ENCODE measurements at regions not wholly inside any gene's neighbourhood (a gene's known extent, or its start where the extent isn't known, plus 50 kb on each side); places are given as distances from the start of the nearest gene placed in this dataset.
"Not testable (repeated sequence)": the region's sequence is repeated elsewhere in the genome, so short reads cannot be mapped to it uniquely, and the experiment has no call there.

- not testable (repeated sequence) for H3K4me1 ChIP-seq (ENCODE audit: insufficient read depth, low read length)
Observed at GRCh38 chr16:88167798-88168556, 214.8 kb upstream of the ZNF469 start.

GRCh38 chr16:88168557-88168949 is 214.2 kb upstream of the ZNF469 start:
- H3K27ac ChIP-seq (ENCODE audit: low read depth, low read length); H3K9ac ChIP-seq (ENCODE audit: low read length); H3K27me3 ChIP-seq (ENCODE audit: control insufficient read depth in 1 of 2, insufficient read depth in 2 of 2, low read length in 2 of 2); H3K4me1 ChIP-seq (ENCODE audit: insufficient read depth, low read length); H3K9me3 ChIP-seq (ENCODE audit: low read length); H3K4me3 ChIP-seq (ENCODE audit: low read depth in 1 of 2, low read length in 2 of 2); H3K36me3 ChIP-seq (ENCODE audit: insufficient read depth, low read length): not testable (repeated sequence)

More at GRCh38 chr16:88167798-88168556, 214.8 kb upstream of the ZNF469 start:
- H3K36me3 ChIP-seq (ENCODE audit: insufficient read depth, low read length); H3K27me3 ChIP-seq (ENCODE audit: control insufficient read depth in 1 of 2, insufficient read depth in 2 of 2, low read length in 2 of 2); H3K9ac ChIP-seq (ENCODE audit: low read length); H3K9me3 ChIP-seq (ENCODE audit: low read length); H3K4me3 ChIP-seq (ENCODE audit: low read depth in 1 of 2, low read length in 2 of 2); H3K27ac ChIP-seq (ENCODE audit: low read depth, low read length): not testable (repeated sequence)

- not testable (repeated sequence) for H3K9me3 ChIP-seq (ENCODE audit: low read length); H3K4me1 ChIP-seq (ENCODE audit: insufficient read depth, low read length); H3K4me3 ChIP-seq (ENCODE audit: low read depth in 1 of 2, low read length in 2 of 2); H3K36me3 ChIP-seq (ENCODE audit: insufficient read depth, low read length); H3K27me3 ChIP-seq (ENCODE audit: control insufficient read depth in 1 of 2, insufficient read depth in 2 of 2, low read length in 2 of 2); H3K9ac ChIP-seq (ENCODE audit: low read length); H3K27ac ChIP-seq (ENCODE audit: low read depth, low read length)
Observed at GRCh38 chr16:88169136-88169830, 213.5 kb upstream of the ZNF469 start.

DNA sequence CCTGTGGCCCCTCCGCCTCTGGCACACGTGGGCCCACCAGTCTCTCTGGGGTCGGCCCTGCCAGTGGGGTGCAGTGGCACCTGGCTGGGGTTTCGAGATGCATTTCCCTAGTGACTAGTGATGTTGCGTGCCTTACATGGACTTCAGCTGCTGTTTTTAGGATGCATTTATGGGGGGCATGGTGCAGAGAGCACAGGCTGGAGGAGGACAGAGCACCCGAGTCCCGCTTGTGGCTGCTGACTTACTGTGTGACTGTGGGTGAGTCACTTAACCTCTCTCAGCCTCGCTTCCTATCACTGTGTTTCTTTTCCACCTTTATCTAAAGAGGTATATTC is 213.0 kb upstream of the ZNF469 start:
- H3K9me3 ChIP-seq (ENCODE audit: low read length); H3K27ac ChIP-seq (ENCODE audit: low read depth, low read length); H3K27me3 ChIP-seq (ENCODE audit: control insufficient read depth in 1 of 2, insufficient read depth in 2 of 2, low read length in 2 of 2); H3K4me3 ChIP-seq (ENCODE audit: low read depth in 1 of 2, low read length in 2 of 2); H3K4me1 ChIP-seq (ENCODE audit: insufficient read depth, low read length); H3K9ac ChIP-seq (ENCODE audit: low read length); H3K36me3 ChIP-seq (ENCODE audit: insufficient read depth, low read length): not testable (repeated sequence)

GRCh38 chr16:88170528-88170991 is 212.2 kb upstream of the ZNF469 start:
- Histone ChIP-seq H3K36me3 (ENCODE audit: insufficient read depth, low read length) (no peaks in the 10 kb centered on the region), H3K4me3 (ENCODE audit: low read depth in 1 of 2, low read length in 2 of 2) (no peak overlapping the region), H3K27ac (ENCODE audit: low read depth, low read length) (no peak overlapping the region), H3K4me1 (ENCODE audit: insufficient read depth, low read length) (no peaks in the 10 kb centered on the region), H3K9ac (ENCODE audit: low read length) (no peak overlapping the region), H3K27me3 (ENCODE audit: control insufficient read depth in 1 of 2, insufficient read depth in 2 of 2, low read length in 2 of 2) (no peaks in the 10 kb centered on the region), H3K9me3 (ENCODE audit: low read length) (no peaks in the 10 kb centered on the region)

DNA sequence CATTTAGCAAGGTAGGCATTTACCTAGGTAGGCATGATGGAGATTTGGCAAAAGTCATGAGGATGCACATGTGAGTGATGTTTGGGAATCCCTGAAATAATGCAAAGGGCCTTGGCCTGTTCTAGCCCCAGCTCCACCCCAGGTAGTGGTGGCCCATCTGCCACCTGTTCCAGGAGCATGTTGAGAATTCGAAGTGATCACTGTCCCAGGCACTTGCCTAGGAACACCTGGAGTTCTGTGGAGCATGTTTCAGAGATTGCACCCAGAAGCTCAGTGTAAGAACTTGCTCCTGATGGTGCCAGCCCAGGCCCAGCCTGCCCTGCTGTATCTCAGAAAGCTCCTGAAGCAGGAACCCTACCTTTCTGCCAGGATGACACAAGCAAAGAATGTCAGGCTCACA is 211.6 kb upstream of the ZNF469 start:
- not testable (repeated sequence) for H3K9me3 ChIP-seq (ENCODE audit: low read length); H3K4me1 ChIP-seq (ENCODE audit: insufficient read depth, low read length); H3K27me3 ChIP-seq (ENCODE audit: control insufficient read depth in 1 of 2, insufficient read depth in 2 of 2, low read length in 2 of 2); H3K4me3 ChIP-seq (ENCODE audit: low read depth in 1 of 2, low read length in 2 of 2); H3K36me3 ChIP-seq (ENCODE audit: insufficient read depth, low read length); H3K27ac ChIP-seq (ENCODE audit: low read depth, low read length); H3K9ac ChIP-seq (ENCODE audit: low read length)

- not testable (repeated sequence) for H3K36me3 ChIP-seq (ENCODE audit: insufficient read depth, low read length); H3K4me3 ChIP-seq (ENCODE audit: low read depth in 1 of 2, low read length in 2 of 2); H3K9me3 ChIP-seq (ENCODE audit: low read length); H3K4me1 ChIP-seq (ENCODE audit: insufficient read depth, low read length); H3K9ac ChIP-seq (ENCODE audit: low read length); H3K27ac ChIP-seq (ENCODE audit: low read depth, low read length); H3K27me3 ChIP-seq (ENCODE audit: control insufficient read depth in 1 of 2, insufficient read depth in 2 of 2, low read length in 2 of 2)
Observed at GRCh38 chr16:88176184-88176583, 206.6 kb upstream of the ZNF469 start.

GRCh38 chr16:88176591-88177180 is 206.1 kb upstream of the ZNF469 start:
- H3K9me3 ChIP-seq (ENCODE audit: low read length); H3K27ac ChIP-seq (ENCODE audit: low read depth, low read length); H3K4me3 ChIP-seq (ENCODE audit: low read depth in 1 of 2, low read length in 2 of 2); H3K27me3 ChIP-seq (ENCODE audit: control insufficient read depth in 1 of 2, insufficient read depth in 2 of 2, low read length in 2 of 2); H3K4me1 ChIP-seq (ENCODE audit: insufficient read depth, low read length); H3K9ac ChIP-seq (ENCODE audit: low read length); H3K36me3 ChIP-seq (ENCODE audit: insufficient read depth, low read length): not testable (repeated sequence)

DNA sequence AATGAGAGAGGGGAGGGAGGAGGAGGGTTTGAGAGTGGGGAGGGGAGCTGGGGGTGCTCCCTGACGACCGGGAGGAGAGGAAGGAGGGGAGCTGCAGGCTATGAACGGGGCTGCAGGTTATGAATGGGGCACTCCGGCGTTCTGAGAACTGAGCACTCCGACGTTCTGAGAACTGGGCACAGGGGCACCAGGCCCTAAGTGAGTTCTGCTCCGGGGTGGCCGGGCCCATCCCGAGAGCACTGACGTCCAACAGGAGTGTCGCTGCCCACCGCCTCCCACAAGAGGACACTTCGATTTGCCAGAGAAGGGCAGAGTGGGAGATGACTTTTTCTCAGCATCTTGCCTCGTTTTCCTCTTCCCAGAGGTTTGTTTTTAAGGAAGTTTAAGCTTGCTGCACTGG is 204.5 kb upstream of the ZNF469 start:
- not testable (repeated sequence) for H3K27me3 ChIP-seq (ENCODE audit: control insufficient read depth in 1 of 2, insufficient read depth in 2 of 2, low read length in 2 of 2); H3K9ac ChIP-seq (ENCODE audit: low read length); H3K9me3 ChIP-seq (ENCODE audit: low read length); H3K4me3 ChIP-seq (ENCODE audit: low read depth in 1 of 2, low read length in 2 of 2); H3K4me1 ChIP-seq (ENCODE audit: insufficient read depth, low read length); H3K27ac ChIP-seq (ENCODE audit: low read depth, low read length); H3K36me3 ChIP-seq (ENCODE audit: insufficient read depth, low read length)

DNA sequence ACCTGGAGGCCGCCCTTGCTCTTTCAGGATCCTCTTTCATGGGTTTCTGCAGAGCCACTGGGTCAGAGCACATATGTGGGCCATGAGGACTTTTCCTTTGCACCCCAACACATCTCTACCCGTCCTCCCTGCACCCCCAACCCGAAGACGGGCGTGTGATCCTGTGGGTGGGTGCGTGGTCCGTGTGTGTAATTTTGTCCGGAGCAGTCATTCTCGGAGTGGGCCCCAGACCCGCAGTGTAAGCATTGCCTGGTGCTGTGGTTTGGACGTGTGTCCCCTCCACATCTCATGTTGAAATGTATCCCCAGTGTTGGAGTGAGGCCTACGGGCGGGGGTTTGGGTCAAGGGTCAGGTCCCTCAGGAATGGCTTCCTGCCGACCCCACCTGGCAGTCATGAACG is 203.9 kb upstream of the ZNF469 start:
- not testable (repeated sequence) for H3K9me3 ChIP-seq (ENCODE audit: low read length); H3K4me1 ChIP-seq (ENCODE audit: insufficient read depth, low read length); H3K27ac ChIP-seq (ENCODE audit: low read depth, low read length); H3K27me3 ChIP-seq (ENCODE audit: control insufficient read depth in 1 of 2, insufficient read depth in 2 of 2, low read length in 2 of 2); H3K36me3 ChIP-seq (ENCODE audit: insufficient read depth, low read length); H3K4me3 ChIP-seq (ENCODE audit: low read depth in 1 of 2, low read length in 2 of 2); H3K9ac ChIP-seq (ENCODE audit: low read length)

DNA sequence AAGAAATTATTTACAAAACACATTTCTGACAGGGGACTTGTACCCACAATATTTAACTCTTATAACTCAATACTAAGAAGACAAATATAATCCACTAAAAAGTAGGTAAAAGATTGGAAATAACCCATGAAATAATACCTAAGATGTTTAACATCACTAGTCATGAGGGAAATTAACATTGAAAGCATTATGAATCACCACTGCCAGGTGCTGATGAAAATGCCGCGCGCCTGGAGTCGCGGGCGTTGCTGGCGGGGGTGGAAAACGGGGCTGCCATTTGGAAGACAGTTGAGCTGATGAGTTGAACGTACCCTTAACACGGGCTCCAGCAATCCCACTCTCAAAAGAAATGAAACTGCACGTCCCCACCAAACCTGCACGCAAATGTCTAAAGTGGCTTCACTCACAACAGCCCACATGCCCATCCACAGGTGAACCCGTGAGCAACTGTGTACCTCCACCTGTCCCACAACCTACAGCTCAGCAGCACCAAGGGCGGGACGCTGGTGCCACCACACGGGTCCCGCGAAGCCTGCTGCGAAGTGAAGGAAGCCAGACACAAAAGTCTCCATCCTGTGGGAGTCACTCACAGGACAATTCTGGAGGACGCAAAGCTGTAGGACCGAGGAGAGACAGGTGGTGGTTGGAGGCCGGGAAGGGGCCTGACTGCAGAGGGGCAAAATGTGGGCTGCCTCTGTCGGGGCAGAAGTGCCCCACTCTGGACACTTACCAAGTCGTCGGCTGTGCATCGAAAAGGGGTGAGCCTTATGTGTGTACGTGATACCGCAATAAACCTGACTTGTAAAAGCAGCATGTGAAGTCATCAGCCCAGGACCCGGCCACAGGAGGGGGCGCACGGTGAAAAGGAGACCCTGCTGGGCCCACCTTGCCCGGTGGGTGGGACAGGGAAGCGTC is 199.5 kb upstream of the ZNF469 start:
- H3K27me3 ChIP-seq (ENCODE audit: control insufficient read depth in 1 of 2, insufficient read depth in 2 of 2, low read length in 2 of 2); H3K4me1 ChIP-seq (ENCODE audit: insufficient read depth, low read length); H3K27ac ChIP-seq (ENCODE audit: low read depth, low read length); H3K9me3 ChIP-seq (ENCODE audit: low read length); H3K36me3 ChIP-seq (ENCODE audit: insufficient read depth, low read length); H3K4me3 ChIP-seq (ENCODE audit: low read depth in 1 of 2, low read length in 2 of 2); H3K9ac ChIP-seq (ENCODE audit: low read length): not testable (repeated sequence)

Measured in muscle layer of colon (tissue), 2 donors.